ENCODE measurements at regions not wholly inside any gene's neighbourhood (a gene's known extent, or its start where the extent isn't known, plus 50 kb on each side); places are given as distances from the start of the nearest gene placed in this dataset.
A peak's percentile ranks its signal among the peaks of the same experiment; 100 is the strongest.

GRCh38 chr3:107897471-107898061, 193.3 kb downstream of the CD47 start:
- no peaks in the 10 kb centered on the region for H3K27me3 Mint-ChIP-seq (ENCODE audit: low read depth)
- H3K9me3 Mint-ChIP-seq = peaks cover under 1% of the 10 kb centered on the region
- no peak for TF ChIP-seq CTCF (conservative IDR thresholded peaks at IDR 0.05)
- no peaks in the 10 kb centered on the region for H3K36me3 Mint-ChIP-seq (ENCODE audit: low read depth)
- DNase-seq (ENCODE audit: low read depth, low spot score) = no peak
- H3K4me1 Mint-ChIP-seq = peaks cover 15% of the 10 kb centered on the region
- H3K4me3 Mint-ChIP-seq = no peak overlapping the region
- no peak overlapping the region for H3K27ac Mint-ChIP-seq (ENCODE audit: unreplicated experiment)

- Mint-ChIP-seq H3K27me3 (ENCODE audit: low read depth) (no peaks in the 10 kb centered on the region), H3K9me3 (no peaks in the 10 kb centered on the region), H3K27ac (ENCODE audit: unreplicated experiment) (no peak overlapping the region), H3K4me3 (no peak overlapping the region), H3K36me3 (ENCODE audit: low read depth) (no peaks in the 10 kb centered on the region), H3K4me1 (peaks cover 15% of the 10 kb centered on the region)
- DNase-seq (ENCODE audit: low read depth, low spot score) = no peak
- TF ChIP-seq CTCF (conservative IDR thresholded peaks at IDR 0.05) = no peak
These were observed 195.8 kb downstream of the CD47 start for GRCh38 chr3:107894998-107895397.

GRCh38 chr3:107892955-107893624, 197.7 kb downstream of the CD47 start:
- no peak for TF ChIP-seq CTCF (conservative IDR thresholded peaks at IDR 0.05)
- no peak overlapping the region for H3K4me3 Mint-ChIP-seq
- peaks cover 15% of the 10 kb centered on the region for H3K4me1 Mint-ChIP-seq
- peaks cover 6% of the 10 kb centered on the region for H3K9me3 Mint-ChIP-seq
- no peak for DNase-seq (ENCODE audit: low read depth, low spot score)
- no peaks in the 10 kb centered on the region for H3K27me3 Mint-ChIP-seq (ENCODE audit: low read depth)
- peaks cover 3% of the 10 kb centered on the region for H3K36me3 Mint-ChIP-seq (ENCODE audit: low read depth)
- no peak overlapping the region for H3K27ac Mint-ChIP-seq (ENCODE audit: unreplicated experiment)

- H3K9me3 Mint-ChIP-seq = peaks cover 6% of the 10 kb centered on the region
- H3K36me3 Mint-ChIP-seq (ENCODE audit: low read depth) = peaks cover 3% of the 10 kb centered on the region
- no peak overlapping the region for H3K4me3 Mint-ChIP-seq
- H3K4me1 Mint-ChIP-seq = peaks cover 5% of the 10 kb centered on the region
- H3K27ac Mint-ChIP-seq (ENCODE audit: unreplicated experiment) = peak overlapping the region; percentile 69
- TF ChIP-seq CTCF (conservative IDR thresholded peaks at IDR 0.05) = peak; percentile 37
- H3K27me3 Mint-ChIP-seq (ENCODE audit: low read depth) = no peaks in the 10 kb centered on the region
- DNase-seq (ENCODE audit: low read depth, low spot score) = no peak
These were observed 205.9 kb downstream of the CD47 start for GRCh38 chr3:107884719-107885460.

- H3K4me3 Mint-ChIP-seq = no peak overlapping the region
- peaks cover under 1% of the 10 kb centered on the region for H3K9me3 Mint-ChIP-seq
- no peaks in the 10 kb centered on the region for H3K27me3 Mint-ChIP-seq (ENCODE audit: low read depth)
- no peak for TF ChIP-seq CTCF (conservative IDR thresholded peaks at IDR 0.05)
- no peak overlapping the region for H3K27ac Mint-ChIP-seq (ENCODE audit: unreplicated experiment)
- H3K36me3 Mint-ChIP-seq (ENCODE audit: low read depth) = peaks cover under 1% of the 10 kb centered on the region
- no peak for DNase-seq (ENCODE audit: low read depth, low spot score)
- H3K4me1 Mint-ChIP-seq = peaks cover 5% of the 10 kb centered on the region
These were observed 206.8 kb downstream of the CD47 start for GRCh38 chr3:107884028-107884427.
